ENCODE measurements at regions not wholly inside any gene's neighbourhood (a gene's known extent, or its start where the extent isn't known, plus 50 kb on each side); places are given as distances from the start of the nearest gene placed in this dataset.

DNA sequence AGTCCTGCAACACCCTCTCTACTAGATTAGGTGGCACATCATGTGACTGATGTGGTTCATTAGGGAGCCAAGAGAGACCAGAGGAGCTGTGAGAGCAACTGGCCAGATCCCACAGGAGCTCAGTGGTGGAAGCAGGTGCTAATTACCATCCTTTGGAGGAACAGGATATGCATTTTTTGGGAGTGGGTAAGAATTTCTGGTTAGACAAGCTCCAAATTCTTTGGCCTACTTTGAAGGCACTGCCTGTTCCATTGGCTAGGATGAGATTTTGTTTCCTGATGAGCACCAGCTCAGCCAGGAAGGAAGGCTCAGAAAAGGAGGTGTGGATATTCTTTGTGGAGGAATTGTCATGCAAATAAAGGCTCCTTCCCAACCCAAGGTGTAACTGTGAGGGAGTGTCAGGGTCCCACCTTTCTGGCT is 130.3 kb upstream of the BMP2 start:
- ChIA-PET RAD21 (ENCODE audit: unreplicated experiment) (interaction anchor here (0.8 to 1.7 kb wide), 13 partner anchors 10 to 156 kb away, joined by 3 to 8 read pairs (median 4); partner anchors contain the start of gene BMP2), CTCF (interaction anchor here (0.7 to 4.4 kb wide), 26 partner anchors 8 to 649 kb away, joined by 3 to 38 read pairs (median 5); no protein-coding TSS in a partner anchor), POLR2A (interaction anchor here (0.6 kb wide), 1 partner anchor 41 kb away, joined by 5 read pairs; no protein-coding TSS in a partner anchor), SMC1A (ENCODE audit: uncharacterized antibody, unreplicated experiment) (interaction anchor here (0.7 to 5.7 kb wide), 29 partner anchors 9 to 648 kb away, joined by 3 to 36 read pairs (median 4); no protein-coding TSS in a partner anchor)
- H3K27ac ChIP-seq (ENCODE audit: control insufficient read depth, insufficient read depth): no peak overlapping the region
- in situ Hi-C loops (cut with MboI): no loop called here
- peak in 1 of 2 experiments; percentile 42; a peak in 1 of 4 replicates for TF ChIP-seq IKZF2 (IDR thresholded peaks at IDR 0.05)
- no peak for TF ChIP-seq NBN (IDR thresholded peaks at IDR 0.05)
- TF ChIP-seq E2F4 (IDR thresholded peaks at IDR 0.05; ENCODE audit: low read depth, low read length): no peak
- TF ChIP-seq IKZF1 (conservative IDR thresholded peaks at IDR 0.05): peak; percentile 51
- TF ChIP-seq TCF12 (IDR thresholded peaks at IDR 0.05; ENCODE audit: low read depth, low read length): no peak
- no peak for TF ChIP-seq IRF4 (IDR thresholded peaks at IDR 0.05; ENCODE audit: low read depth, low read length)
- peak; percentile 46; the same call in 1 of the 2 replicates for TF ChIP-seq MTA2 (IDR thresholded peaks at IDR 0.05; ENCODE audit: low read depth)
- TF ChIP-seq RAD51 (IDR thresholded peaks at IDR 0.05): peak; percentile 52; the same call in 1 of the 2 replicates
- no peak for TF ChIP-seq NR2F1 (conservative IDR thresholded peaks at IDR 0.05)
- intact Hi-C loops (cut with micrococcal nuclease; ENCODE audit: unreplicated experiment): loop anchor here (2.0 to 5.0 kb wide), 3 partner anchors 55 to 190 kb away; no protein-coding TSS in a partner anchor
- no TSS peak for BruUV-seq (replicated peaks)
- DNase-seq (ENCODE audit: low read depth, low spot score) (no peak), ATAC-seq (peak; percentile 64), FAIRE-seq (no peak)
- H3K27me3 ChIP-seq (replicated peaks in 1 of 2; ENCODE audit: control insufficient read depth in 2 of 2, insufficient read depth in 2 of 2, low read length in 1 of 2): no peaks in the 10 kb centered on the region
- H3K79me2 ChIP-seq (ENCODE audit: control insufficient read depth, insufficient read depth, low read length): no peaks in the 10 kb centered on the region
- no peaks in the 10 kb centered on the region for H3K4me1 ChIP-seq (ENCODE audit: control insufficient read depth, insufficient read depth, low read length)
- H3K36me3 ChIP-seq (ENCODE audit: control insufficient read depth in 2 of 2, insufficient read depth in 2 of 2, low read length in 1 of 2): no peaks in the 10 kb centered on the region
- H3K9me3 ChIP-seq (replicated peaks; ENCODE audit: control insufficient read depth, insufficient read depth, low read length): no peaks in the 10 kb centered on the region
- H4K20me1 ChIP-seq (ENCODE audit: control insufficient read depth, insufficient read depth): no peaks in the 10 kb centered on the region
- no peak overlapping the region for H3K4me2 ChIP-seq (ENCODE audit: control insufficient read depth, insufficient read depth)
- no peak overlapping the region for H3K4me3 ChIP-seq
- H3K9ac ChIP-seq (ENCODE audit: control insufficient read depth, insufficient read depth, low read length): no peak overlapping the region
- no peak overlapping the region for H2AFZ ChIP-seq (ENCODE audit: control insufficient read depth, low read depth, low read length)

Measured in GM12878 (cell line).